HG02973 (cell line): ENCODE measurements at regions not wholly inside any gene's neighbourhood (a gene's known extent, or its start where the extent isn't known, plus 50 kb on each side); places are given as distances from the start of the nearest gene placed in this dataset.

ENCODE experiments used
- ATAC-seq: cut with Tn5 transposase; IDR thresholded peaks from one replicate; pipeline ENCODE4 v1.9.1; 2021; ENCODE audit warnings: moderate library complexity; ENCODE audit not compliant: unreplicated experiment

DNA sequence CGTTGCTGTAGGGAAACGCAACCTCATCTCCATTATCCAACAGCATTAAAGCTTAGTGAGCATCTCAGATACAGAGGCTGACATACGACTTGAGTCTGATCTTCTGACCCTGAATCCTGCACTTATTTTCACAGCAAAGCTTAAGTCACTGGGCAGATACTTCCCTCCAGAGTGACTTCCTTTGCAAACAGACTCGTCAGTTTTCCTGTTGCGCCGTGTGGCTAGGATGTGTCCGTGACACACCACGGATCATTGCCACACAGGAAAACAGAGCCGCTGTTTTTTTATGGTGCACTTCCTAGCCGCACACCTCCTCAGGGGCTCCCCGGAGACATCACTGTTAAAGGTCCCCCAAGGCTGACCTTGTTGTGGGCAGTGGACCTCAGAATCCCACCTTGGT, 94.9 kb upstream of the MKI67 start:
- ATAC-seq: no peak

DNA sequence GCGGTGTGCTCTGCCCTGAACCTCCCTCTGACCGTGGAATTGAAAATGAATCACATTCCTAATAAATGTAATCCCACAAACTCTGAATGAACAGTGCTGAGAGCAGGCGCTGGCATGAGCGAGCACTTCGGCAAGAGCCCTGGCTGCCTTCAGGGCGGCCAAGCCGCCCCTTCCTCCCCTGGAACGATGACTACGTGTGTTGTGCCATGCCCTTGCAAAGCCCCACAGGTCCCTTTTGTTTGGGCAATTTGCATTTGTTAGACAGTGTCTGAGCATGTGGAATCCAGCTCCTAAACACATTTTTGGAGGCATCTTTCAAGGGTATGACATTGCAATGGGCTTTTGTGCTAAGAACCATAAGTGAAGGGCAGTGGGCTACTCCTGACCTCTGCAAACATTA, 95.6 kb upstream of the MKI67 start:
- ATAC-seq: no peak

DNA sequence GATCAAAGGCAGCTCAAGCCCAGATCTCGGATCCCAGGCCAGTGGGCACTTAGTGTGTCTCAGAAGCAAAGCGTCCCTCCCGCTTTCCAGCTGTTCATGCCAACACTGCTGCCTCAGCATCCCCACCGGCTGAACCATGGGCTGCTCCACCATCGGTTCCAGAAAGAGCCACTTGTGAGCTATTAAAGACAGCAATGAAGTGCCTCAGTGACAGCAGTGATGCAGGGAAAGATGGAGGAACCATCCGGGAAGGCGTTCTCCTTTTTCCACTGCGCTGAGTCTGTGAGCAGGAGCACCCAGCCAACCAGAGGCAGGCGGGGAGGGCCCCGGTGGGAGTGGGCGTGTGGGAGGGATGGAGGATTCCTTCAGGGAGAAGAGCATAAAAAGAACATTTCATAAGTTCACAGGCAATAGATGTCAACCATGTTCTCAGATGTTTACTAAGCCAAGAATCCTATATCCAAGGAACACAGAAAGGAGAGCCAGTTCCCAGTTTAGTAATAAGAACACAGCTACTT, 96.2 kb upstream of the MKI67 start:
- no peak for ATAC-seq

DNA sequence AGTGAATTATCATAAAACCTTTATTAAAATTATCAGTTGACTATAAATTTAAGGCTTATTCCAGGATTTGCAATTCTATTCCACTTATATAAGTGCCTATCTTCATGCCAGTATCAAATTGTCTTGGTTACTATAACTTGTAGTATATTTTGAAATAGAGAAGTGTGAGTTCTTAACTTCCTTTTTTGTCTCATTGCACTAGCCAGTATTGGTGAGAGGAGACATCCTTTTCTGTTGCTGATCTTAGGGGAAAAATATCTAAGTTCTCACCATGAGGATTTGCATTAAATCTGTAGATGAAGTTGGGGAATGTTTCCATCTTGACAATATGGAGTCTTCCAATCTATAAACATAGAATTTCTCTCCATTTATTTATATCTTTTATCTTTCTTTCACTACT, 104.2 kb upstream of the MKI67 start:
- no peak for ATAC-seq

DNA sequence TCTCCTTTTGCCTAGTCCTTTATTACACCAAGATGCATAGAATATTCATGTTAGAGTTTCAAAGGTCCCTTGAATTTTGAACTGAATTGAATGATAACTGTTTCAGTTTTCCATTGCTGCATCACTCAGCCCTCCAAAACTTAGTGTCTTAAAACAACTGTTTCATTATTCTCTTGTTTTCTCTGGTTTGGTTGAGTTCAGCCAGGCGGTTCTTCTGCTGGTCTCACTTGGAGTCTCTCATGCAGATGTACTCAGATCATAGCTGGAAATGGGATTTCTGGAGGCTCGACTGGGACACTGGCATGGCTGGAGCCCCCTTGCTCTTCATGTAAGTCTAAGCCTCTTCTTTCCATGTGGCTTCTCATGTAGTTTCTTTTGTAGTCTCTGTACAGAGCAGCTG, 107.2 kb upstream of the MKI67 start:
- ATAC-seq: no peak

DNA sequence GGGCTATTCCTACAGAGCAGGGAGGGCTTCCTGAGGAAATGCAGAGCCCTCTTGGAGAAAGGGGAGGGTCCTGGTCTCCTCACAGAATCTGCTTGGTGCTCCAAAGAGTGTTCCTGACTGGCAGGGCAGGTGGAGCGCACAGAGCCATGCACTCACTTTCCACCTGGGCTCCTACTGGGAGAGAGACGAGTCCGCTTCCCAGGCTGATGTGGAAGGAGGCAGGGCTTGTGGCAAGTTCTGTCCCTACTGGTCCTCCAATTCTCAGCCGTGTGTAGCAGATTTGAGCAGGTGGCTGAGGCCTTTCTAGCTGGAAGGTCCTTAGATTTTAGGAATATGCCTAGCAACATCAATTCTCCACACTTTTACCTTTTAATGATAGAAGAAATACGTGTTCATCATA, 111.5 kb upstream of the MKI67 start:
- no peak for ATAC-seq

DNA sequence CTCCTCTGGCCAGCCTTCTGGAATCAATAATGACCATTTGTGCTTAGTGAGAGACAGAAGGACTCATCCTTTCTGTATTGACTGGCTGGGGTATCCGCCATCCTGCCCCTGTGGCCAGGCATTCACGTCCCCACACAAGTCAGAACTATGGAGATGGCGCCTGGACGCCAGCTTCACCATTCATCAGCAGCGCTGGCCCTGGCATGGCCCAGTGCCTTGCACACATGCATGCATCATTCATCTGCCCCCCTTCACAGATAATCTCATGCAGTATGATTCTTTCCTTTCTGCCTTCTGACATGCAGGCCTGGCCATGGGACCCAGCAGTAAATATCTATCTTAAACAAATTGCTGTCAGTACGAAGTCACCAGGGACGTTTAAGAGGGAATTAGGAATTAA, 114.8 kb upstream of the MKI67 start:
- ATAC-seq: no peak

DNA sequence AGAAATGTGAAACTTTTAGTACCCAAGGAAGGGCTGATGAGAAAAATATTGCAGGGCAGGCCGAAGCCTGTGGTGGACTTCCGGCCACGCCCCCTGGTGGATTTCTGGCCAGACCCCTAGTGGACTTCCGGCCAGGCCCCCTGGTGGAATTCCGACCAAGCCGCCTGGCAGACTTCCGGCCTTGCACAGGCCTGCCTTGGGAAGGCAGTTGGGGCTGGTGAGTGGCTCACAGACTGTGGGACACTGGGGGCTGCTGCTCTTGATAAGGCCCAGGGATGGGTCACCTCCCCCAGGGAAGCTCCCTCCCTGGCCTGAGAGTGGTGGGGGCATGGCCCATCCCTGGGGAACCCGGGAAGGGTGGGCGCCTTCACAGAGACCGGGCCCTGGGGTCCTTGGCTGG, 116.4 kb upstream of the MKI67 start:
- no peak for ATAC-seq

DNA sequence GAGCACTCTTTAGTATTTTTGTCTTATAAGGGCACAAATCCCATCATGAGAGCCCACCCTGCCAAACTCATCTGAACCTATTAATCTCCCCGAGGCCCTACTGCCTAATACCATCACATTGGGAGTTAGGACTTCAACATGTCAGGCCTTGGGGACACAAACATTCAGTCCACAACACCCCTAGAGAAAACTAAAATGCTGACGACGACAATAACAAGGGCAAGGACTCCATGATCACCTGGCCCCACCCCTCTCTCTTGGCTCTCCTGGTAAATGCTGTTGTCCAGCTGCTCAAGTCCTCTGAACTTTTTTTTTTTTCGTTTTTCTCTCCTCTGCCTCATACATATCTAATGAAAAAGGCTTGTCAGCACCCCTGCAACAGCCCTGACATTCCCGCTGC, 118.8 kb upstream of the MKI67 start:
- ATAC-seq: no peak

DNA sequence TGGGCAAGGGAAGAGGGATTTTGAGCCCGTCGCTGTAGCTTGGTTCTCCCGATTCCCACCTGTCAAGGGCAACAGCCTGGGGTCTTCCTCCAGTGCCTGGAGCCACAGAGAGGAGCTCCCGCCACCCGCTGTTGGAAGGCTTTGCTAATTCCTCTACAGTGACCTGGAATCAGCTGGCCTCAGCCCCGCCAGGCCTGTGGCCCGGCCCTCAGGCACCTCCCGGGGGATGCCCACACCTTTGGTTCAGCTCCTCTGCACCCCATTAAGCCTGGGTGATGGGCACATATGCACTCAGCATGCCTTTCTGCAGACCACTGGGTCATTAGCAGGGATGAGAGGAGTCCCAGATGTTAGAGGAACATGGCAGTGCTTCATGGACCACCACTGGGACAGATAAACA, 121.4 kb upstream of the MKI67 start:
- ATAC-seq: no peak

DNA sequence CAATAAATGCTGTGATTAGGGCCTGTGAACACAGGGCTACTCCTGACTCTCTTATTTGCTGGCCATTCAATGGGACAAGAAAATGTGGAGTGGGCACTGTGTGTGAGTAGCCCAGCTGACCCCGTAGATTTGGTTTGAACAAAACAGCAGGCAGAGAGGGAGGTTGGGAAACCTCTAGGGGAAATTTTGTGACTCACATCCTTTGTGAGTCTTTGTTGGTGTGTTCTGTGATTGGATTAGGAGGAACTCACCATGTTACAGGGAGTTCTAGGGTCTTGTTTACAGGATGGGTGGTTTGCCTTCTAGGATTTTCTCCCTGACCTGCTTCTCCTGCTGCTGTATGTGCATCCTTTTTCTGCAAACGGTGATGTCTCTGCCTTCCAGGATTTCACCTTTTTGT, 128.3 kb upstream of the MKI67 start:
- no peak for ATAC-seq

DNA sequence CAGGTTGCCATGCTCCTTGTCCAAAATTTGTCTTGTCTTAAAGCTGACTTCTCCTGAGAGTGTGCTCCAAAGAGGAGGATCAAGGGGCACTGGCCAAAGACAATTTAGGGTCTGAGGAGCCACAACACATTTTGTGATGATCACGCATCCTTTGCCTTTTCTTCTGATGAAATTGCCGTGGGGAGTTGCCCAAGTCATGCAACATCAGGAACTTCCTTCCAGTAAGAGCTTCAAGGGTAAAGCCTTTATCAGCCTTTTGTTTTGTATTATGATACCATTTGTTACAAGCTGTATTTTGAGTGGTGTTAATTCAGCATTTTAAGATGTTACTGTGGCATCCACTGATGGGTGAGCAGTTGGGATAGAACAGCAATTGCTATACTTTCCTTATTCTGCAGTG, 131.2 kb upstream of the MKI67 start:
- ATAC-seq: no peak

DNA sequence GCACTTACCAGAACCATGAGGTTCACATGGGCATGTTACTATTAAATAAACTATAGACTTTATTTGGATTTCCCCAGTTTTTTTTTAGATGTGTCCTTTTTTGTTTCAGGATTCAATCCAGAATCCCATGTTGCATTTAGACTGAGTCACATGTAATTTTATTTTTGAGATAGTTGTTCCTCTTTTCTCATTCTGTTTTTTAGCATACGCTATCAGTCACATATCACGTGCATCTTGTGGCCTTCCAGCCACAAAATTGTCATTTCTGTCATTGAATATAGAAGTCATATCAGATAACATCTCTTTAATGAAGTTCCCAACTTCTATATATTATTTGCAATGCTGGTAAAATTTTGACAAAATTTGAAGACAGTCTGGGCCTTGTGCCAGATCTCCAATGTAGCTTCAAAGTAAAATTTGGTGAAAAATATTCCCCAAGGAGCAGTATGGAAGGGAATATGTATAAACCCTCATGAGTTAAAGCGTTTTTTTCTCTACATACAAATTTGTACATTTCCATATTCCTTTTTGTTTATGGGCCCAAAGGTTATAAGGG, 132.3 kb upstream of the MKI67 start:
- ATAC-seq: no peak

DNA sequence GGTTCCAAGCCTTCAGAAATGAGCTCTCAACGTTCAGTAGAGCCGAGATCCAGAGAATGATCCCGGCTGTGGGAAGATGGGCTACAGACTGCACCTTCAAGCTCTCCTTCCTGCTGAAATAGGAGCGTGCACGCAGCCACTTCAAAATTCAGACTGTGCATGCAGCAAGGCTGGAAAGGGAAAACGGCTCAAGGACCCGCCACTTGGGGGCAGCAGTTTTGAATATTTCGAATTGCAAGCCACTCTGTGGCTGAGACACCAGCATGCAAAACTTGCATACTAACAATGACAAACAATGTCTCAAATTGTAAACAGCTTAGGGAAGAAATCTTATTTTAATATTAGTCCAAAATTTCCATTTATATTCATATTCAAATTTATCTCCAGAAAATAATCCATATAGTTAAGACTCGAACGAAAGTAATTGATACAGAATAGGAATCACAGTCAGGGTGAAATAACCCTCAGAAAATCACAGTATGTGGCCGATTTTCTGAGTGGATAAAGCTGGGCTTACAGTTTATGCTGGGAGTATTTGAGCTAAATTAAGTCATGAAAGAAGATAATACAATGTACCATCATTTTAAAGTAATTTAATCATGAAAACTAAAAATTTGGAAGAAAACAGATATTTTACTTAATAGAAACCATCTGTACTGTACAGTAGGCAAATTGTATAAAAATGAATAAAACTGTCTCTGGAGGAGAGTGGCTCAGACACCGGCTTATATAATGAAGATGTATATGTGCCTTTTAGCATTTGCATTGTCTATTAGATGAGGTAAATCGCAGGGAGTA, 137.9 kb upstream of the MKI67 start:
- ATAC-seq: peak; percentile 58

DNA sequence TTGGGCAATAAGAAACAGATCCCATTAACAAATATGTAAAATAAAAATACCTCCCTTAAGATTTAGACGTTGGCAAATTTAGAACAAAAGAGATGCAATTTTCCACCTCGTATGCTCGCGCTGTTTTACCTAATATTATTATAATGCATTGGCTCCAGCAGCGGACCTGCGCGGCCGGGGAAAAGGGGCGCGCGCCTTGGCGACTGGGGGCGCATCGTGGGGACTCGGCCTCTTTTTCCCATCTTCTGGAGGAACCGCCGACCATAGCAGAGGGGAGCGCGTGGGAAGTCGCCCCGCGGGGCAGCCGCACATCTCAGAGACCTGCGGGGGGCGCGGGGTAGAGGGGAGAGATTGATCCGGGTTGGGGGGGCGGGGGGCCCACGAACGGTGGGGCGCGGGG, 139.4 kb upstream of the MKI67 start:
- no peak for ATAC-seq

DNA sequence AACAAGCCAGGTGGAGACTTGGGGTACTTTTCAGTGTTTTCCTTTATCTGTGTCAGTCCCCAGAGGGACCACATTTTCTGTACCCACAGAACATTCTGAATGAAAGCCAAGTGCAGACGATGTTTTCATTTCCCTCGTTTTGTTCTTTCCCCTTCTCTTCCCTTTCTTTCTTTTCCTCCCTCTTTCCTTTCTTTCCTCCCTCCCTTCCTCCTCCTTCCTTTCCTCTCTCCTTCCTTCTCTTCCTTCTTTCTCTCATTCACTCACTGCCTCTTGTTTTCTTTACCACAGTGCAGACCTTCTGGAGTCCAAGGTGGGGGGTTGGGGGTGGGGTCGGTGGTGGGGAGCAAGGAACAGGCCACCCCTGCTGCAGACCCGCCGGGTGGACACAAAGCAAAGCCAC, 141.4 kb upstream of the MKI67 start:
- ATAC-seq: no peak

DNA sequence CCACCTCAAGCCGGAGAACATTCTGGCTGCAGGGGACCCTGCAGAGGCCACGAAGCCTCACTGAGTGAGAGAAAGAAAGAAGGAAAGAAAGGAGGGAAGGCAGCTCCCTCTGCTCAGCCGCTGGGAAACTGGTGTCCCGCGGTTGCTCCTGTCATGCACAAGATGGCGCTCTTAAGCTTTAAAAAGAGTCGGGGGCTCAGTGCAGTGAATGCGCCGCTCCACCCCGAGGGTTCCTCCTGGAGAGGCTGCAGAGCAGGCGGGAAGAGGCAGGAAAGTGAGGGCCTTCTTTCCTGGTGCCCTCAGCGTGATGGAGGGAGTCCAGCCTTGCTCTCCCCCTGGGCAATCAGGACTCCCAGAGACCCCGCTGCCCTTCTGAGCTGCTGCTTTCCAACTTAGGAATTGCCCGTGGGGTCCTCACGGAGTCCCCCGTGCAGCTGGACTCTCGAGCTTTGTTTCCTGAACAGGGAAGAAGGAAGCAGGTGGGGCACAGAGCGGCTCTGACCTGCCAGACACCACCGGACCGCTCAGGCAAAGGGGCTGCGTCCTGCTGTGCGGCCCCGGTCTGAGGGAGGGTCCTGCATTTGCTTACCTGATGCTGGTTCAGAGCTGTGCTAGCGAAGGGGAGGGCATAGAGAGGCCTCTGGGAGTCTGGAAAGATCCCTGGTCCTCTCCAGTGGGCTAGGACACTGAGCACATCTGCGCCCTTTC, 141.9 kb upstream of the MKI67 start:
- ATAC-seq: no peak

DNA sequence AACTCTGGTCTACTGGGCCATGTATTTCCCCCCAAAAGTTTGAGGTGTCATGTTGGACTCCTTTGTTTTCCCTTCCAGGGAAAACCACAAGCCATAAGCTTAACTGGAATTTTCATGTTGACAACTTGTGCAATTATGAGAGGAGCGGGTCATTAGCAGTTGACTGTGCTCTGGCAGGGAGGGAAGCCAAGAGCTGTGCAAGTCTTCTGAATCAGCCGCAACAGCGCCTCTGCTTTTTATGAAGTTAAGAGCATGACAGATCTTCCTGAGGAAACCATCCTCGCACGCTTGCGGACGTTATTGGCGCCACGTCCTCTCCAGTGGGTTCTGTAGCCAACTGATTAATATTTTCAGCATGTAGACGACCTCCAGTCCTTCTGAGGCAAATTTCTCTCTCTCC, 148.7 kb upstream of the MKI67 start:
- ATAC-seq: no peak

DNA sequence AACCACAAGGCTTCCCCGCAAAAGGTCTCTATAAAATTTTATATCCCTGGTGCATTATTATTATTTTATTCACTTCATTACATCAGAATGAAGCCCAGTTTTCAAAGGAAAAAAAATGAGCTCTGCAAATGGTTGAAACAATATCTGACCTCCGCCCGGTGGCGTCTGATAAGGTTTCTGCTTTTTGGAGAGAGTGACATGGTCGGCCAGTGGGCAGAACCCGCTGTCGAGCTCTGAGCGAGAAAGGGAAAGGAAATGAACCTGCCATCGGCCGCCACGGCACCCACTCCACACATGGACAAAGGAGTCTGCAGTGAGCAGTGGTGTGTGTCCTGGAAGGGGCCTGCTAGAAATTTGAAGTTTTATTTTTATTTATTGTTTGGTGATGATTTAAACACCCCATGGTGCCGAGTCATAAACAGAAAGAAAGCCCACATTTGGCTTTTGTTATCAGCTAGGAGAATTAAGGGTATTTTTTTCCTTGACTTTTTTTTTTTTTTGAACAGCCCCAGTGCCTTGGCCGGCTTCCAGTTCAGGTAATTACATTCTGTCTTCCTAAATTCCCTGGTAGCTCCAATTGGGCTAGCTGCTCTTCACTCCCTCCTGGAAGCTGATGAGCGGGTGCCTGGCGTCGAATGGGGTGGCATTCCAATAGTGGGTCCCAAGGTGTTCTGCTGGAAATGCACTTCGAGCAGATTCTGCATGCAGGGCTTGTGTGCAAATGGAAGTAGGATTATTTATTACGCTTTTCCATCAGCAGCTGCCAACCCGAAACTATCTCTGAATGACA, 149.4 kb upstream of the MKI67 start:
- ATAC-seq: no peak

DNA sequence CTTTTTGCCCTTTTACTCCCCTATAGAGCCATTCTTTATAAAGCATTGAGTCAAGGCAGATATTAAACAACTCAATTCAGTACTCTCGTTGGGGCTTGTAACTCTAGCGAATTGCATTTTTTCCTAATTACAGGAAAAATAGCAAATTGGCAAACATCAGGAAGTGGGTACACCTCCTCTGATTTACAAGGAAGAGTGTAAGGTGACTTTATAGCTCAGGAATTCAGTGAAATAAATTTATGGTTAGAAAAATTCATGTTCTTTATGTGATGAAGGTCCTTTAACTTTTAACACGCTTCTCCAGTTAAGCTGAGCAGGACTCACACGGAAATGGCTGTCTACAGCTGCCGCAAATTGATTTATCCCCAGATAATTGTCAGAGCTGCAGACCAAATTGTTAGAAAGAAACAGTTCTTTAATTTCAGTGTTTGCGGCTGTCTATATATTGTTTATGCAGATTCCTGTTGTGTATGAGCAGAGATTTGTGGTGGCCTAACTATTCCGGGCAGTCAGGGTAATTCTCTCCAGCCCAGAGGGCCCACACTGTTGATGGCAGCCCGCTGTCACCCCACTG, 151.1 kb upstream of the MKI67 start:
- no peak for ATAC-seq

DNA sequence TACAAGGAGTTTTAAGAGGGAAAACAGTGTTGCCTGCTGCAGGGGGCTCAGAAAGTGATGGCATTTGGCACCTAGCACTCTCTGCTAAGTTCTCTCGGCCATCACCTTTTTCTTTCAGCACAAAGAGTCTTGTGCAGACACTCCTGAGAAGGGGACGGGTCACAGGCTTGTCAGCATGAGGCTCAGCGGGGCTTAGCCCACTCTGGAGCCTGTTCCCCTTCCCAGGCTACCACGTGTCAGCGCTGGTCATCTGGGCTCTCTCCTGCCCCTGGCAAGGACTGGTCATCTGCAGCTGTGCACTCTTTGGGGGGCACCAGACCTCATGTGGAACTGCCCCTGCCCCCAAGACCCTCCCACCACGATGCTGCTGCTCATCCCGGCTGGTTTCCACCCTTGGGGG, 152.1 kb upstream of the MKI67 start:
- no peak for ATAC-seq
